ENCODE measurements at regions not wholly inside any gene's neighbourhood (a gene's known extent, or its start where the extent isn't known, plus 50 kb on each side); places are given as distances from the start of the nearest gene placed in this dataset.

GRCh38 chr16:65318590-65319257, 196.9 kb upstream of the CDH11 start:
- Histone ChIP-seq H3K4me1 (ENCODE audit: insufficient read depth, low read length) (no peaks in the 10 kb centered on the region), H3K36me3 (ENCODE audit: low read depth, low read length) (no peaks in the 10 kb centered on the region), H3K9ac (ENCODE audit: low read length) (no peak overlapping the region), H3K27ac (ENCODE audit: low read length) (no peak overlapping the region), H3K27me3 (ENCODE audit: low read length) (no peaks in the 10 kb centered on the region), H3K4me3 (ENCODE audit: low read length) (no peak overlapping the region), H3K9me2 (replicated peaks; ENCODE audit: low read length) (no peaks in the 10 kb centered on the region), H3K4me2 (ENCODE audit: low read length) (no peak overlapping the region), H3F3A (ENCODE audit: low read length, unreplicated experiment) (no peaks in the 10 kb centered on the region), H2AFZ (ENCODE audit: low read length) (no peak overlapping the region), H3K9me3 (ENCODE audit: low read length) (no peaks in the 10 kb centered on the region), H4K20me1 (ENCODE audit: low read length) (no peaks in the 10 kb centered on the region), H3K79me2 (ENCODE audit: low read length) (no peaks in the 10 kb centered on the region)
- ATAC-seq: no peak
- intact Hi-C loops (cut with micrococcal nuclease): no loop called here
- ChIA-PET POLR2A (ENCODE audit: unreplicated experiment) (no interaction called here), CTCF (no interaction called here)
- no peak for DNase-seq
- TF ChIP-seq, protein P1, sequence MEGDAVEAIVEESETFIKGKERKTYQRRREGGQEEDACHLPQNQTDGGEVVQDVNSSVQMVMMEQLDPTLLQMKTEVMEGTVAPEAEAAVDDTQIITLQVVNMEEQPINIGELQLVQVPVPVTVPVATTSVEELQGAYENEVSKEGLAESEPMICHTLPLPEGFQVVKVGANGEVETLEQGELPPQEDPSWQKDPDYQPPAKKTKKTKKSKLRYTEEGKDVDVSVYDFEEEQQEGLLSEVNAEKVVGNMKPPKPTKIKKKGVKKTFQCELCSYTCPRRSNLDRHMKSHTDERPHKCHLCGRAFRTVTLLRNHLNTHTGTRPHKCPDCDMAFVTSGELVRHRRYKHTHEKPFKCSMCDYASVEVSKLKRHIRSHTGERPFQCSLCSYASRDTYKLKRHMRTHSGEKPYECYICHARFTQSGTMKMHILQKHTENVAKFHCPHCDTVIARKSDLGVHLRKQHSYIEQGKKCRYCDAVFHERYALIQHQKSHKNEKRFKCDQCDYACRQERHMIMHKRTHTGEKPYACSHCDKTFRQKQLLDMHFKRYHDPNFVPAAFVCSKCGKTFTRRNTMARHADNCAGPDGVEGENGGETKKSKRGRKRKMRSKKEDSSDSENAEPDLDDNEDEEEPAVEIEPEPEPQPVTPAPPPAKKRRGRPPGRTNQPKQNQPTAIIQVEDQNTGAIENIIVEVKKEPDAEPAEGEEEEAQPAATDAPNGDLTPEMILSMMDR (conservative IDR thresholded peaks at IDR 0.05; ENCODE audit: low read depth, low read length): no peak
- TF ChIP-seq EZH2 (IDR thresholded peaks at IDR 0.05; ENCODE audit: low read length, unreplicated experiment): no peak
- TF ChIP-seq EZH2phosphoT487 (IDR thresholded peaks at IDR 0.05; ENCODE audit: borderline replicate concordance, low read length): no peak
- BruUV-seq (replicated peaks): no TSS peak

- DNase-seq (no peak), ATAC-seq (no peak)
- POLR2A ChIA-PET (ENCODE audit: unreplicated experiment): no interaction called here
- Histone ChIP-seq H3K9me2 (replicated peaks; ENCODE audit: low read length) (no peaks in the 10 kb centered on the region), H3K4me1 (ENCODE audit: insufficient read depth, low read length) (no peaks in the 10 kb centered on the region), H4K20me1 (ENCODE audit: low read length) (no peaks in the 10 kb centered on the region), H3K27me3 (ENCODE audit: low read length) (no peaks in the 10 kb centered on the region), H3K79me2 (ENCODE audit: low read length) (no peaks in the 10 kb centered on the region), H3K36me3 (ENCODE audit: low read depth, low read length) (no peaks in the 10 kb centered on the region), H3K9me3 (ENCODE audit: low read length) (no peaks in the 10 kb centered on the region), H2AFZ (ENCODE audit: low read length) (no peak overlapping the region), H3F3A (ENCODE audit: low read length, unreplicated experiment) (no peaks in the 10 kb centered on the region), H3K4me3 (ENCODE audit: low read length) (no peak overlapping the region), H3K4me2 (ENCODE audit: low read length) (no peak overlapping the region), H3K9ac (ENCODE audit: low read length) (no peak overlapping the region), H3K27ac (ENCODE audit: low read length) (no peak overlapping the region)
- intact Hi-C loops (cut with micrococcal nuclease): no loop called here
- no TSS peak for BruUV-seq (replicated peaks)
- TF ChIP-seq EZH2phosphoT487 (IDR thresholded peaks at IDR 0.05; ENCODE audit: borderline replicate concordance, low read length) (no peak), EZH2 (IDR thresholded peaks at IDR 0.05; ENCODE audit: low read length, unreplicated experiment) (no peak)
- TF ChIP-seq, protein P1 (conservative IDR thresholded peaks at IDR 0.05; ENCODE audit: low read depth, low read length): no peak
- CTCF ChIA-PET: no interaction called here
These were observed 196.3 kb upstream of the CDH11 start for GRCh38 chr16:65318138-65318537.

GRCh38 chr16:65316808-65317207, 194.9 kb upstream of the CDH11 start:
- Histone ChIP-seq H3K9me2 (replicated peaks; ENCODE audit: low read length) (no peaks in the 10 kb centered on the region), H2AFZ (ENCODE audit: low read length) (no peak overlapping the region), H3K4me1 (ENCODE audit: insufficient read depth, low read length) (no peaks in the 10 kb centered on the region), H3F3A (ENCODE audit: low read length, unreplicated experiment) (no peaks in the 10 kb centered on the region), H3K4me2 (ENCODE audit: low read length) (no peak overlapping the region), H4K20me1 (ENCODE audit: low read length) (no peaks in the 10 kb centered on the region), H3K27me3 (ENCODE audit: low read length) (no peaks in the 10 kb centered on the region), H3K79me2 (ENCODE audit: low read length) (no peaks in the 10 kb centered on the region), H3K36me3 (ENCODE audit: low read depth, low read length) (no peaks in the 10 kb centered on the region), H3K4me3 (ENCODE audit: low read length) (no peak overlapping the region), H3K27ac (ENCODE audit: low read length) (no peak overlapping the region), H3K9me3 (ENCODE audit: low read length) (no peaks in the 10 kb centered on the region), H3K9ac (ENCODE audit: low read length) (no peak overlapping the region)
- TF ChIP-seq EZH2 (IDR thresholded peaks at IDR 0.05; ENCODE audit: low read length, unreplicated experiment): no peak
- ChIA-PET POLR2A (ENCODE audit: unreplicated experiment) (no interaction called here), CTCF (no interaction called here)
- DNase-seq (no peak), ATAC-seq (no peak)
- no TSS peak for BruUV-seq (replicated peaks)
- intact Hi-C loops (cut with micrococcal nuclease): no loop called here
